Astrocyte (in vitro differentiated cells and primary cell): ENCODE measurements at regions not wholly inside any gene's neighbourhood (a gene's known extent, or its start where the extent isn't known, plus 50 kb on each side); places are given as distances from the start of the nearest gene placed in this dataset.

Experiments used
- DNase-seq: peaks from one replicate; pipeline ENCODE4 v3.0.0-alpha.2; 2010; ENCODE audit warnings: low read depth
- FAIRE-seq: peaks from 2 replicates; lab custom pipeline; 2011; peaks lifted over from hg19 to GRCh38; lab: Jason Lieb, UNC
- H2AFZ ChIP-seq: 2 replicates; pipeline ENCODE4 v1.6.0; 2012; ENCODE audit warnings: low read depth, low read length, inconsistent platforms
- H3K27ac ChIP-seq: 2 replicates; pipeline ENCODE4 v1.5.1; 2011; ENCODE audit warnings: low read depth, low read length, inconsistent platforms
- H3K27me3 ChIP-seq: 2 replicates; pipeline ENCODE4 v1.6.0; 2011; ENCODE audit warnings: low read length, inconsistent platforms; ENCODE audit not compliant: insufficient read depth
- H3K36me3 ChIP-seq: 2 replicates; pipeline ENCODE4 v1.5.1; 2011; ENCODE audit warnings: low read length, inconsistent platforms; ENCODE audit not compliant: insufficient read depth
- H3K4me1 ChIP-seq: 2 replicates; pipeline ENCODE4 v1.5.1; 2011; ENCODE audit warnings: low read length, inconsistent platforms; ENCODE audit not compliant: insufficient read depth
- H3K4me2 ChIP-seq: 2 replicates; pipeline ENCODE4 v1.6.0; 2012; ENCODE audit warnings: low read length, inconsistent platforms
- H3K4me3 ChIP-seq: 2 replicates; pipeline ENCODE4 v1.5.1; 2011; ENCODE audit warnings: low read depth, mild to moderate bottlenecking, low read length, inconsistent platforms; ENCODE audit not compliant: insufficient read depth
- H3K79me2 ChIP-seq: 2 replicates; pipeline ENCODE4 v1.6.0; 2012; ENCODE audit warnings: mild to moderate bottlenecking, low read length, inconsistent platforms; ENCODE audit not compliant: insufficient read depth
- H3K9ac ChIP-seq: 2 replicates; pipeline ENCODE4 v1.6.0; 2012; ENCODE audit warnings: mild to moderate bottlenecking, low read length, inconsistent platforms
- H3K9me3 ChIP-seq: 2 replicates; pipeline ENCODE4 v1.5.1; 2012; ENCODE audit warnings: low read depth, mild to moderate bottlenecking, low read length, inconsistent platforms; ENCODE audit not compliant: insufficient read depth
- H4K20me1 ChIP-seq: 2 replicates; pipeline ENCODE4 v1.6.0; 2012; ENCODE audit warnings: low read length, inconsistent platforms; ENCODE audit not compliant: insufficient read depth
- H3K27ac Mint-ChIP-seq: one replicate; pipeline ENCODE4 v1.8.0; 2021; ENCODE audit warnings: mild to moderate bottlenecking, mixed read lengths; ENCODE audit not compliant: unreplicated experiment
- H3K27me3 Mint-ChIP-seq: one replicate; pipeline ENCODE4 v1.8.0; 2021; ENCODE audit warnings: low read depth, mixed read lengths; ENCODE audit not compliant: unreplicated experiment
- H3K36me3 Mint-ChIP-seq: one replicate; pipeline ENCODE4 v1.8.0; 2021; ENCODE audit warnings: low read depth, mixed read lengths; ENCODE audit not compliant: unreplicated experiment
- H3K4me1 Mint-ChIP-seq: one replicate; pipeline ENCODE4 v1.8.0; 2021; ENCODE audit warnings: low read depth, mixed read lengths; ENCODE audit not compliant: unreplicated experiment
- H3K4me3 Mint-ChIP-seq: one replicate; pipeline ENCODE4 v1.8.0; 2021; ENCODE audit warnings: mild to moderate bottlenecking, moderate library complexity, mixed read lengths; ENCODE audit not compliant: unreplicated experiment
- H3K9me3 Mint-ChIP-seq: one replicate; pipeline ENCODE4 v1.8.0; 2021; ENCODE audit warnings: mild to moderate bottlenecking, mixed read lengths; ENCODE audit not compliant: unreplicated experiment
- EZH2 ChIP-seq: IDR thresholded peaks from 2 replicates; pipeline ENCODE4 v1.6.1; 2012; ENCODE audit warnings: mild to moderate bottlenecking, low read length, inconsistent platforms; ENCODE audit not compliant: insufficient read depth
- TF ChIP-seq, protein P1 (sequence below): IDR thresholded peaks from 2 replicates; pipeline ENCODE4 v1.5.1; 2011; ENCODE audit warnings: low read depth, mild to moderate bottlenecking, inconsistent platforms, low read length, moderate library complexity; ENCODE audit not compliant: insufficient read depth

DNA sequence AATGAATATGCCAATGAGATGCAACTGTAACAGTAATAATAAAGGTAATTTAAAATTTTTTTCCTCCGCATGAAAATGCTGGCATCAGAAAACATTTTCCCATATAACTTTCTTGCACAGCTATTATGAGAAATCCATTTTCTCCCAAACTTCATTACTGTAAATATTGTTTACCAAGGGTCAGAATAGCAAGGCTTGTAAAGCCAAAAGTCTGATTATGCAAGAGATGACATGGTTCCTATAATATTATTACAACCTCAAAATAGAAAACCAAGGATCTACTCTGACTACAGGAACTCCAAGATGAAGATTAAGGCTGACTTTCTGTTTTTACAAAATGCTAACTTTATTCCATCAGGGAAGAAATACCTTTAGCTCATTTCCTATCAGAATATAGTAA is 162.7 kb upstream of the CDK1 start:
- TF ChIP-seq EZH2 = no peak
- TF ChIP-seq, protein P1, sequence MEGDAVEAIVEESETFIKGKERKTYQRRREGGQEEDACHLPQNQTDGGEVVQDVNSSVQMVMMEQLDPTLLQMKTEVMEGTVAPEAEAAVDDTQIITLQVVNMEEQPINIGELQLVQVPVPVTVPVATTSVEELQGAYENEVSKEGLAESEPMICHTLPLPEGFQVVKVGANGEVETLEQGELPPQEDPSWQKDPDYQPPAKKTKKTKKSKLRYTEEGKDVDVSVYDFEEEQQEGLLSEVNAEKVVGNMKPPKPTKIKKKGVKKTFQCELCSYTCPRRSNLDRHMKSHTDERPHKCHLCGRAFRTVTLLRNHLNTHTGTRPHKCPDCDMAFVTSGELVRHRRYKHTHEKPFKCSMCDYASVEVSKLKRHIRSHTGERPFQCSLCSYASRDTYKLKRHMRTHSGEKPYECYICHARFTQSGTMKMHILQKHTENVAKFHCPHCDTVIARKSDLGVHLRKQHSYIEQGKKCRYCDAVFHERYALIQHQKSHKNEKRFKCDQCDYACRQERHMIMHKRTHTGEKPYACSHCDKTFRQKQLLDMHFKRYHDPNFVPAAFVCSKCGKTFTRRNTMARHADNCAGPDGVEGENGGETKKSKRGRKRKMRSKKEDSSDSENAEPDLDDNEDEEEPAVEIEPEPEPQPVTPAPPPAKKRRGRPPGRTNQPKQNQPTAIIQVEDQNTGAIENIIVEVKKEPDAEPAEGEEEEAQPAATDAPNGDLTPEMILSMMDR = no peak
- Histone ChIP-seq H3K27ac (no peak overlapping the region), H3K9ac (no peak overlapping the region), H3K79me2 (no peaks in the 10 kb centered on the region), H3K4me2 (no peak overlapping the region), H3K4me1 (peaks cover 12% of the 10 kb centered on the region), H3K9me3 (no peaks in the 10 kb centered on the region), H3K4me3 (no peak overlapping the region), H3K27me3 (no peaks in the 10 kb centered on the region), H3K36me3 (no peaks in the 10 kb centered on the region), H2AFZ (no peak overlapping the region), H4K20me1 (no peaks in the 10 kb centered on the region)
- Mint-ChIP-seq H3K36me3 (no peaks in the 10 kb centered on the region), H3K9me3 (no peaks in the 10 kb centered on the region), H3K27me3 (peaks cover 4% of the 10 kb centered on the region), H3K4me3 (no peak overlapping the region), H3K4me1 (peaks cover 9% of the 10 kb centered on the region), H3K27ac (no peak overlapping the region)
- FAIRE-seq = no peak
- no peak for DNase-seq

DNA sequence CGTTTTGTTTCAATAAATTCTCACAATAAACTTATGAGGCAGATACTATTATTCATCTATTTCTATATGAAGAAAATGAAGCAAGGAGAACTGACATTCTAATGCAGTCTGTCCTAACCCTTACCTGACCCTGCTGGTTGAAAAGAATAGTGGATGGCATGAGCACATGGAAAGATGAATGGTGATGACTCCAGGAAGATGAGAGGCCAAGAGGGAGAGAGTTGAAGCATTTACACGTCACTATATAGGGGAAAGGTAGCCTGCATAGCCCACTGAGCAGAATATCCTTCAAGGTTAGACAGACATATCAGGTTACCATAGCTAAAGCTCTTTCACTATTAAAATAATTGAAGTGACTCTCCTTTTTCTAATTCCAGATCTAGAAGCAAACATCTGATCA is 163.9 kb upstream of the CDK1 start:
- Mint-ChIP-seq H3K9me3 (no peaks in the 10 kb centered on the region), H3K27me3 (peaks cover 4% of the 10 kb centered on the region), H3K4me1 (peaks cover 9% of the 10 kb centered on the region), H3K4me3 (no peak overlapping the region), H3K36me3 (no peaks in the 10 kb centered on the region), H3K27ac (no peak overlapping the region)
- Histone ChIP-seq H3K4me2 (no peak overlapping the region), H3K9me3 (no peaks in the 10 kb centered on the region), H3K27me3 (no peaks in the 10 kb centered on the region), H3K36me3 (no peaks in the 10 kb centered on the region), H3K27ac (no peak overlapping the region), H3K4me3 (no peak overlapping the region), H3K9ac (no peak overlapping the region), H3K79me2 (no peaks in the 10 kb centered on the region), H3K4me1 (peaks cover 12% of the 10 kb centered on the region), H4K20me1 (no peaks in the 10 kb centered on the region), H2AFZ (no peak overlapping the region)
- no peak for FAIRE-seq
- no peak for DNase-seq
- TF ChIP-seq EZH2 = no peak
- TF ChIP-seq, protein P1 = no peak

DNA sequence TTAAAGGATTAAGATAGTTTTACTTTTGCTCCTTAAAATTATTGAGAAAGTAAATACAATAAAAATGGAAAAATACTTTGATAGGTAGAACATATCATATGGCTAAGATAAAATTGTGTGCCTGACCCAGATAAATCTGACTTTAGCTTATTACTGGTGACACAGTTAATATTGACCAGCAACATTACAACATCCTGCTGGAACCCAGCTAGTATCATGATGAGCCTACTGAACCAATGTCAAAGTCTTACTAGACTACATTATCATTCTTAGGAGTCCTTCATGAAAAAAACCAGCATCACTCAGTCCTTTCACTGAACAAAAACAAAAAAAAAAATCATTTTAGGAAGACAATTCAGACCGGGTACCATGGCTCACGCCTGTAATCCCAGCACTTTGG is 164.8 kb upstream of the CDK1 start:
- Histone ChIP-seq H3K9me3 (no peaks in the 10 kb centered on the region), H3K79me2 (no peaks in the 10 kb centered on the region), H3K4me1 (peaks cover 12% of the 10 kb centered on the region), H3K27ac (no peak overlapping the region), H3K27me3 (no peaks in the 10 kb centered on the region), H3K4me2 (no peak overlapping the region), H3K36me3 (no peaks in the 10 kb centered on the region), H3K4me3 (no peak overlapping the region), H3K9ac (no peak overlapping the region), H4K20me1 (no peaks in the 10 kb centered on the region), H2AFZ (no peak overlapping the region)
- Mint-ChIP-seq H3K4me3 (no peak overlapping the region), H3K4me1 (peaks cover 9% of the 10 kb centered on the region), H3K36me3 (no peaks in the 10 kb centered on the region), H3K27ac (no peak overlapping the region), H3K27me3 (no peaks in the 10 kb centered on the region), H3K9me3 (no peaks in the 10 kb centered on the region)
- FAIRE-seq = no peak
- no peak for TF ChIP-seq EZH2
- TF ChIP-seq, protein P1 = no peak
- DNase-seq = no peak
